ENCODE measurements at regions not wholly inside any gene's neighbourhood (a gene's known extent, or its start where the extent isn't known, plus 50 kb on each side); places are given as distances from the start of the nearest gene placed in this dataset.

- Mint-ChIP-seq H3K27me3 (peaks cover 7 to 9% of the 10 kb centered on the region in 2 donors), H3K9me3 (no peaks in the 10 kb centered on the region), H3K27ac (no peak overlapping the region), H3K4me3 (no peak overlapping the region), H3K4me1 (no peaks in the 10 kb centered on the region), H3K36me3 (no peaks in the 10 kb centered on the region)
- no peak for DNase-seq
- Histone ChIP-seq H3K9me3 (ENCODE audit: control insufficient read depth in 1 of 2, low read length in 2 of 2) (no peaks in the 10 kb centered on the region), H3K4me1 (ENCODE audit: insufficient read depth, low read length) (no peaks in the 10 kb centered on the region), H3K27ac (ENCODE audit: low read depth, low read length) (no peak overlapping the region), H3K36me3 (ENCODE audit: insufficient read depth, low read length) (no peaks in the 10 kb centered on the region), H3K27me3 (ENCODE audit: insufficient read depth, low read length) (no peaks in the 10 kb centered on the region), H3K4me3 (ENCODE audit: low read length in 2 of 2) (no peak overlapping the region)
- intact Hi-C loops (cut with micrococcal nuclease) = no loop called here
- ChIA-PET POLR2A (ENCODE audit: partially characterized antibody) (no interaction called here), CTCF (ENCODE audit: partially characterized antibody) (no interaction called here)
Observed at GRCh38 chr3:132783152-132783551, 60.9 kb upstream of the NPHP3 start.

- Mint-ChIP-seq H3K27ac (no peak overlapping the region), H3K27me3 (peaks cover 8 to 11% of the 10 kb centered on the region in 2 donors), H3K36me3 (no peaks in the 10 kb centered on the region), H3K4me3 (no peak overlapping the region), H3K9me3 (no peaks in the 10 kb centered on the region), H3K4me1 (no peaks in the 10 kb centered on the region)
- H3K9me3 ChIP-seq (ENCODE audit: control insufficient read depth in 1 of 2, low read length in 2 of 2) = no peaks in the 10 kb centered on the region
- H3K36me3 ChIP-seq (ENCODE audit: insufficient read depth, low read length) = no peaks in the 10 kb centered on the region
- CTCF ChIA-PET (ENCODE audit: partially characterized antibody) = no interaction called here
- no peak overlapping the region for H3K4me3 ChIP-seq (ENCODE audit: low read length in 2 of 2)
- DNase-seq = no peak
- H3K4me1 ChIP-seq (ENCODE audit: insufficient read depth, low read length) = no peaks in the 10 kb centered on the region
- intact Hi-C loops (cut with micrococcal nuclease) = no loop called here
- H3K27me3 ChIP-seq (ENCODE audit: insufficient read depth, low read length) = no peaks in the 10 kb centered on the region
- no peak overlapping the region for H3K27ac ChIP-seq (ENCODE audit: low read depth, low read length)
- POLR2A ChIA-PET (ENCODE audit: partially characterized antibody) = no interaction called here
Observed at GRCh38 chr3:132781922-132782321, 59.7 kb upstream of the NPHP3 start.

- H3K36me3 Mint-ChIP-seq = no peaks in the 10 kb centered on the region
- POLR2A ChIA-PET (ENCODE audit: partially characterized antibody) = no interaction called here
- no peaks in the 10 kb centered on the region for H3K4me1 Mint-ChIP-seq
- Histone ChIP-seq H3K9me3 (ENCODE audit: control insufficient read depth in 1 of 2, low read length in 2 of 2) (no peaks in the 10 kb centered on the region), H3K27ac (ENCODE audit: low read depth, low read length) (no peak overlapping the region), H3K36me3 (ENCODE audit: insufficient read depth, low read length) (no peaks in the 10 kb centered on the region), H3K27me3 (ENCODE audit: insufficient read depth, low read length) (no peaks in the 10 kb centered on the region), H3K4me1 (ENCODE audit: insufficient read depth, low read length) (no peaks in the 10 kb centered on the region), H3K4me3 (ENCODE audit: low read length in 2 of 2) (no peak overlapping the region)
- no peak overlapping the region for H3K27ac Mint-ChIP-seq
- CTCF ChIA-PET (ENCODE audit: partially characterized antibody) = no interaction called here
- no peak for DNase-seq
- intact Hi-C loops (cut with micrococcal nuclease) = no loop called here
- H3K27me3 Mint-ChIP-seq = peaks cover 5 to 6% of the 10 kb centered on the region in 2 donors
- H3K9me3 Mint-ChIP-seq = no peaks in the 10 kb centered on the region
- H3K4me3 Mint-ChIP-seq = no peak overlapping the region
Observed at GRCh38 chr3:132777171-132777570, 55.0 kb upstream of the NPHP3 start.

DNA sequence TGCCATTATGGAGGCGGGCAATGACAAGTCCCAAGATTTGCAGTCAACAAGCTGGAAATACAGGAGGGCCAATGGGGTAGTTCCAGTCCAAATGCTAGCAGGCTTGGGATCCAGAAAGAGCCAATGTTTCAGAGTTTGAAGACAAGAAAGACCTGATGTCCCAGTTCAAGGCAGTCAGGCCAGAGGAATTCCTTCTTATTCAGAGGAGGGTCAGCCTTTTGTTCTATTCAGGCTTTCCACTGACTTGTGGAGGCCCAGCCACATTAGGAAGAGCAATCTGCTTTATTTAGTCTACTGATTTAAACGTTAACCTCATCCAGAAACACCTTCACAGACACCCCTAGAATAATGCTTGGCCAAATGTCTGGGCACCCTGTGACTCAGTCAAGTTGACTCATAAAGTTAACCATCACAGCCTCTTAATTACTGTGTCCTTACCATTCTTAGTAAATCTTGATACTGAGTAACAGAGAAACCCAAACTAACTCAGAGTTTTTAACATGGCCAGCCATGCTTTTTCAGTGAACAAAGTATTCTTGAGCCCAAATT, 50.9 kb upstream of the NPHP3 start:
- Mint-ChIP-seq H3K4me3 (no peak overlapping the region), H3K27me3 (peaks cover 10 to 15% of the 10 kb centered on the region in 2 donors), H3K9me3 (peaks cover 0 to 1% (median 0%) of the 10 kb centered on the region in 8 donors), H3K36me3 (no peaks in the 10 kb centered on the region), H3K4me1 (no peaks in the 10 kb centered on the region), H3K27ac (no peak overlapping the region)
- intact Hi-C loops (cut with micrococcal nuclease) = no loop called here
- Histone ChIP-seq H3K27ac (ENCODE audit: low read depth, low read length) (no peak overlapping the region), H3K4me3 (ENCODE audit: low read length in 2 of 2) (no peak overlapping the region), H3K4me1 (ENCODE audit: insufficient read depth, low read length) (no peaks in the 10 kb centered on the region), H3K36me3 (ENCODE audit: insufficient read depth, low read length) (no peaks in the 10 kb centered on the region), H3K27me3 (ENCODE audit: insufficient read depth, low read length) (no peaks in the 10 kb centered on the region), H3K9me3 (ENCODE audit: control insufficient read depth in 1 of 2, low read length in 2 of 2) (no peaks in the 10 kb centered on the region)
- POLR2A ChIA-PET (ENCODE audit: partially characterized antibody) = no interaction called here
- CTCF ChIA-PET (ENCODE audit: partially characterized antibody) = no interaction called here
- no peak for DNase-seq

GRCh38 chr3:132772252-132772651, 50.0 kb upstream of the NPHP3 start:
- Mint-ChIP-seq H3K27ac (no peak overlapping the region), H3K36me3 (no peaks in the 10 kb centered on the region), H3K27me3 (peaks cover 10 to 15% of the 10 kb centered on the region in 2 donors), H3K4me3 (no peak overlapping the region), H3K9me3 (peaks cover 0 to 8% (median 0%) of the 10 kb centered on the region in 8 donors), H3K4me1 (no peaks in the 10 kb centered on the region)
- no peaks in the 10 kb centered on the region for H3K36me3 ChIP-seq (ENCODE audit: insufficient read depth, low read length)
- ChIA-PET POLR2A (ENCODE audit: partially characterized antibody) (no interaction called here), CTCF (ENCODE audit: partially characterized antibody) (no interaction called here)
- H3K27me3 ChIP-seq (ENCODE audit: insufficient read depth, low read length) = no peaks in the 10 kb centered on the region
- H3K4me3 ChIP-seq (ENCODE audit: low read length in 2 of 2) = no peak overlapping the region
- no peaks in the 10 kb centered on the region for H3K9me3 ChIP-seq (ENCODE audit: control insufficient read depth in 1 of 2, low read length in 2 of 2)
- intact Hi-C loops (cut with micrococcal nuclease) = no loop called here
- DNase-seq = no peak
- H3K4me1 ChIP-seq (ENCODE audit: insufficient read depth, low read length) = no peaks in the 10 kb centered on the region
- no peak overlapping the region for H3K27ac ChIP-seq (ENCODE audit: low read depth, low read length)
